Superior temporal gyrus (tissue), 1 donor: ENCODE measurements at regions not wholly inside any gene's neighbourhood (a gene's known extent, or its start where the extent isn't known, plus 50 kb on each side); places are given as distances from the start of the nearest gene placed in this dataset.

ENCODE experiments used
- DNase-seq: peaks from one replicate; pipeline ENCODE4 v3.0.0-alpha.2; 2016; ENCODE audit errors: extremely low spot score

GRCh38 chr11:27287205-27287604 lies 75.8 kb downstream of the CCDC34 start:
- no peak for DNase-seq

GRCh38 chr11:27285761-27286160 lies 77.3 kb downstream of the CCDC34 start:
- DNase-seq, result no peak

DNA sequence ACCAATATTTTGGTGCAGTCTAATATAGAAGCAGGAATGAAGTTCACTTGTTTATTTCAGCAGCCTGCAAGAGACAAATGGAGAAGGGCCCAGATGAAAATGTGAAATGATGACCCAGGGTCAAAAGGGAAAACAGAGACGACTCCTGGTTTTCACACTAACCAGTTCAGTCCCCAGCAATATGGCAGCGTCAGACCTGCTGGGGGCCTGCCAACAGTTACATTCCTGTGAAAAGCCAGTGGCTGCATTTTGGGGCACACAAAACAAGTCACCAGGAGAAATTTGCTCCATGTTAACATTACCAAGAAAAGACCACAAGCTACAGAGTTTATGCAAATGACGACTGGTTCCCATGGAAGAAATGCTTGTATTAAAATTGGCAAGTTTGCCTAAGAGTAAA lies 80.2 kb downstream of the CCDC34 start:
- DNase-seq, result no peak

- DNase-seq, result no peak
Observed at GRCh38 chr11:27281740-27282590, 81.0 kb downstream of the CCDC34 start.

- no peak for DNase-seq
Observed at GRCh38 chr11:27281276-27281675, 81.7 kb downstream of the CCDC34 start.

DNA sequence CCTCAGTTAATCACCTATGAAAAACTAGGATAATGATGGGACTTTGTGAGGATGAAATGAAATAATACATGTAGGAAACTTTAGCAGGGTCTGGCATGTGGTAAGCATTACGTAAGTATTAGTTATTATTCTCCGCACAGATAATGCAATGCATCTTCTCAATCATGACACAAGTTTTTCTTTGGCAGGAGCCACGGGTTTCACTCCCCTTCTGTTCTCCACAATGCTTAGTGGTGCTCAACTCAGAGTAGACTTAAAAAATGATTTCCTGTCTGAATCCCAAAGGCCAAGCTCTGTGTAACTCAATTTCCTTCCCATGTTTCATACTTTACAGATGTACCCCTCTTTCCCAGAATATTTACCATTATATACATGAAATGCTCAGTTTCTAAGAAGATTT lies 82.9 kb downstream of the CCDC34 start:
- no peak for DNase-seq

DNA sequence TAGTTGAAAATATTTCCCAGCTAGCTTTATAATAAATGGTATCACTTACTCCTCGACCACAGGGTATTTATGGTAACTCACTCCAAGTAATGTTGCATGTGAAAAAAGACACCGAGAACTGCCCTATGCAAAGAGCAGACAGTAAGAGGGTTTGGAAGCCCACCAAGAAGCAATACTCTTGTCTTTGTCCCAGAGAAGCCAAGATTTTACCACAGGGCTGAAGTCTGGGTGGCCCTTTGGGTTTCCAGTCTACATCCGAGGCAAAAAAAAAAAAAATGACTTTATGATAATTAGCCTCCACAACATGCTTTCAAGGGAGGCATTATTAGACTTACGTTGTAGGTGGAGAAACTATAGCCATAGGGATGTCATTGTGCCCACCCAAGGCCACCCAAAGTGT lies 83.6 kb downstream of the CCDC34 start:
- DNase-seq, result no peak

DNA sequence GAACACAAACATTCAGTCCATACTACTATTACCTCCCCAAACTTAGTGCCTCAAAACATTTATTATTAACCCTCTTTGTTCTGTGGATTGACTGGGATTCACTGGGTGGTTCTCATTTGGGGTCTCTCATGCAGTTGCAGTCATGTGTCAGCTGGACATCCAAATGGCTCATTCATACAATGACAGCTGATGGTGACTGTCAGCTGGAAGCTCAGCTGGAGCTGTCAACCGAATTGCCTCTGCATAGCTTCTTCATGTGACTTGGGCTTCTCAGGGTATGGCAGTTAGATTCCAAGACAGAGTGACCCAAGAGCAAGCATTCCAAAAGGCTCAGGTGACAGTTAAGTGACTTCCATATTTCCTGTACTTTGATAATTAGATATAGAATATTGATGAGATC lies 85.2 kb downstream of the CCDC34 start:
- no peak for DNase-seq

- DNase-seq, result no peak
Observed at GRCh38 chr11:27276141-27276540, 86.9 kb downstream of the CCDC34 start.

DNA sequence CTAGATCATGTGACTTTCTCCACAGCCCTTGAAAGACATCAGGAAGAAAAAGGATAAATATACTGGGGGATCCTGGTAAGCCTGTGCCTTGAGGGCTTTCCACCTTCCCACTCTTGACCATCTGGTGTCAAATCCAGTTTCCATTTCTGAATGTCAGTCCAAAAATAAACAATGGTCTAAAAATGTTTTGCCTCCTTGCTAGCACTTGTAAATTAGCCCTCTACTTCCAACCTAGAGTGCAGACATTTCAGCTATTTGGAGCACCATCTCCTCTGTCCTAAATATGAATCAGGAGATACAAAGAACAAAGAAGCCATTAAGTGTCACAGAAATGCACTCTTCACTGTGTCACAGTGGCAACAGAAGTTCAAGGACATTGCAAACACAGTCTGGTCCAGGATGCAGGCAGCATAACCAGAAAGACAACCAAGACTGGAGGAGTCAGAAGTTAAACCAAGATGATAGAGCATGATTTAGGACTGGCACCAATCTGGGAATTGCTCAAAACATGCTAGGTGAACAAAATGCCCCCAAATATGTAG lies 88.1 kb downstream of the CCDC34 start:
- no peak for DNase-seq

GRCh38 chr11:27266125-27266524 lies 96.9 kb downstream of the CCDC34 start:
- no peak for DNase-seq

DNA sequence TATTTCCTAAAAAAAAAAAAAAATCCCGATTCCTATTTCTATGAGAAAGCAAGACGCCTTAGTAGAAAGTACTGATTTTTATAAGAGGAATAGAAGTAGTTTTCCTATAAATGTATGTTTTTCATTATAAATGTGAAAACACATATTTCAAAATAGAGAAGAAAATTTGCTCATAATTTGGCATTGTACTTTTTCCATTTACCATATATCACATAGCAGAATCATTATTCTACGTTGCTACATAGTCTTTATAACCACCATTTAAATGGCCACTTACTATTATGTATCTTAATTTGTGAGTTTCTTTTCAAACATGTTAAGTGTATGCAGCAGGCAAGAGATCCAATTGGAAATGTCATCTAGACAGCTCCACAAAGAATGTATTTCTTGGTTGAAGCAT lies 99.0 kb downstream of the CCDC34 start:
- no peak for DNase-seq

- no peak for DNase-seq
Observed at GRCh38 chr11:27263046-27263445, 100.0 kb downstream of the CCDC34 start.

DNA sequence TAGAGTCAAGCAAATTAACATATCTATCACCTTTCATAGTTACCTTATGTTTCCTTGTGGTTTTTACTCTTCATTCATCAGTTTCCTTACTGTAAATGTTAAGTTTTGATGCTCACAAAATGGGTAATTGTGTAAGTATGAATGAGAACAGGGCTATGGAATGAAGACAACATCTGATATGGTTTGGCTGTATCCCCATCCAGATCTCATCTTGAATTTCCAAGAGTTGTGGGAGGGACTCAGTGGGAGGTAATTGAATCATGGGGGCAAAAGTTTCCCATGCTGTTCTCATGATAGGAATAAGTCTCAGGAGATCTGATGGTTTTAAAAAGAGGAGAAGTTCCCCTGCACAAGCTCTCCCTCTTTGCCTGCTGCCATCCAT lies 107.6 kb downstream of the CCDC34 start:
- no peak for DNase-seq

GRCh38 chr11:27254744-27255446 lies 108.1 kb downstream of the CCDC34 start:
- no peak for DNase-seq

DNA sequence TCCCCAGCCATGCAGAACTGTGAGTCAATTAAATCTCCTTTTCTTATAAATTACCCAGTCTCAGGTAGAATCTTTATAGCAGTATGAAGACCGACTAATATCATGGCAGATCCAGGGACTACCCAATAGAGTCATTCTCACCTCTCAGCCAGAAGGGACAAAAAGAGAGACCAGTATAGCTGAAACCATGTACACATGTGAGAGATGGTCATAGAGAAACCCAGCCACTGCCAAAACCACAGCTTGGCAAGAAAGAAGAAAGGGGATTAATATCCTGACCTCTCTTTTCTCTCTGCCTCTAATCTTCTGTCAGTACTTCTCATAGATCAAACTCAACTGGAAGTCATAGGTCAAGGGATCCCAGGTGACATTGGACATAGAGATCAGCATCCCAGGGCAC lies 109.8 kb downstream of the CCDC34 start:
- no peak for DNase-seq

DNA sequence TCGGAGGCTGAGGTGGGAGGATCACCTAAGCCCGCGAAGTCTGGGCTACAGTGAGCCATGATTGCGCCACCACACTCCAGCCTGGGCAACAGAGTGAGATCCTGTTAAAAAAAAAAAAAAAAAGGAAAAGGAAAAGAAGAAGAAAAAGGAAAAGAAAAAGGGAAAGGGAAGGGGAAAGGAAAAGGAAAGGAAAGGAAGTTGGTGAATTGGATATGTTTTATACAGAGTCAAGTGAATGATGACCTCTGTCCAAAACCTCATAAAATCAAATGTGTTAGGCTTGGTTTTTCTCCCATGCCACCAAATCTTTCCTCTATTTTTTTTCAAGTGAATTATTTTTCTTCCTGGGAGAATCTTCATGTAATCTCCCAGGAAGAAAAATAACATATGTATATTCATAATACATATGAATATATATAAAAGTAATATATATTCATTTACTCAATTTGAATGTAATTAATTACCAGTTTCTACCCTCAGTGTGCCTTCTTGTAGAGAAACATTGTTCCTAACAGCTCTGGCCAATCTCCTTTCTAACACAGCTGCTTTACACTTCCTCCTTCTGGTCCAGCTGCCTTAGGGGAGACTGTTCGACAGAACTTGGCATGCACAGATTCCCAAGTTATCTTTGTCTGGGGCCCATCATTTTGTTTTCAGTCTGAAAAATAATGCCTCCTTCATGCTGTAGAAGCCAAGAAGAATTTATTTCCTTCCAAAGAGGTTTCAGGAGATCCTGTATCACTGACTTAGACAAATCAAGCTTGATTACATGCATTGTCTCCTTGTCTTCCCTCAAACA lies 111.9 kb downstream of the CCDC34 start:
- DNase-seq, result no peak

DNA sequence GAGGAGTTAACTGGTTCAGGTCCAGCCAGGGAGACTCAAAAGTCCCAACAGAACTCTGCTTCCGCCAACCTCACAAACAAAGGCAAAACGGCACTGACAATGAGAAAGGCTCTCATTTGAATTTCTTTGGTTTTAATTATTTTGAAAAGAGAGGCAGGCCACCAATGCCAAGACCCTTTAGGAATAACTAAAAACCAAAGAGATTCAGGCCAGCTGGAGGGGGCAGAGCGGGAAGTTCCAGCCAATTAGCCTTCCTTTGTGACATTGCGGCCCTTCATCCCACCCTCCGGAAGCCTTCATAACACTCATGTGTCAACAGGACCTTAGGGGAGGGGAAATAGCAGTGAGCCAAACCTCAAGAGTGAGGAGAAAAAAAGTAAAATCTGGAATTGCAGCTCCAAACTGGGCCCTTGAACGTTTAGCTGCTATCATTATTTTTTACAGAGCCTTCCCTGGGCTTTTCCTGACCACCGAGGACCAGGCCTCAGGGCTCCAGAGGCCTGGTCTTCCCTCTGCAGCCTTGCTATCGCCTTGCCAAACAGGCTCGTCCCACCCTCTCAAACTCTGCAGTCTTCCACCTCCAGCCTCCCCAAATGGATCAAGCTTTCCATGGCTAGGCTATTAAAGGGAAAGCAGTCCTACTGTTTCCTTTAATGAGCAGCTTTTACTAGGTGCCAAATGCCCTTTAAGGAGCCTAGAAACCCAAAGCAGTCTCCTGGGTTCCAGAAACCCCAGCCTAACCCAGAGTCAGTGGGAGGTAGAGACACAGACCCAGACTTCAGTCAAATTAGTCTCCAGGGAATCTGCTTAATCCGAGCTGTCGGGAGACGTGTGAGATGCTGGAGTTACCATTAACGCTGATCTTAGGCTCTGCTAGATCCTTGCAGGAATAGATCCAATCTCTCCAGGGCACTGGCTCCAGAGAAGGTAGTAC lies 114.2 kb downstream of the CCDC34 start:
- DNase-seq, result no peak

DNA sequence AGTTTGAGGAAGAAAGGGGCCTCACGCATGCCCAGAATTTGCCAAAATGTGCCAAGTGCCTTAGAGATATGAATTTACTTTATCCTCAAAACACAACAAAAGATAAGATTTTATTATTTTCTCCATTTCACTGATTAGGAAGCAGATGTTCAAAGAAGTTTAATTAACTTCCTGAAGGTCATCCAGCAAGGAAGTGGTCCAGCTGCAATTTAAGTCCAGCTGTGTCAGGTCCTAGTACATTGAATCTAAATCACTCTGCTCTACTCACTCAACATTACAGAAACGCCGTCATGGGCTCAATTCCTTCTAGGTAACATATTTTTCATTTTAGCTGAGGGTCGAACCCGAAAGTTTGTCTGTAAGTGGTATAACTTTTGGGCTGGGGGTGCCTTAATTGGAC lies 115.4 kb downstream of the CCDC34 start:
- no peak for DNase-seq

- no peak for DNase-seq
Observed at GRCh38 chr11:27246925-27247324, 116.1 kb downstream of the CCDC34 start.

GRCh38 chr11:27244900-27245299 lies 118.1 kb downstream of the CCDC34 start:
- DNase-seq, result no peak
